Fibroblast of skin of left quadriceps (primary cell): ENCODE measurements at regions not wholly inside any gene's neighbourhood (a gene's known extent, or its start where the extent isn't known, plus 50 kb on each side); places are given as distances from the start of the nearest gene placed in this dataset.
"Not testable (repeated sequence)": the region's sequence is repeated elsewhere in the genome, so short reads cannot be mapped to it uniquely, and the experiment has no call there.

Source experiments
- DNase-seq, 2 experiments: peaks; one replicate each; pipeline ENCODE4 v3.0.0-alpha.2; 2013; ENCODE audit warnings: low read depth in 2 of 2

DNA sequence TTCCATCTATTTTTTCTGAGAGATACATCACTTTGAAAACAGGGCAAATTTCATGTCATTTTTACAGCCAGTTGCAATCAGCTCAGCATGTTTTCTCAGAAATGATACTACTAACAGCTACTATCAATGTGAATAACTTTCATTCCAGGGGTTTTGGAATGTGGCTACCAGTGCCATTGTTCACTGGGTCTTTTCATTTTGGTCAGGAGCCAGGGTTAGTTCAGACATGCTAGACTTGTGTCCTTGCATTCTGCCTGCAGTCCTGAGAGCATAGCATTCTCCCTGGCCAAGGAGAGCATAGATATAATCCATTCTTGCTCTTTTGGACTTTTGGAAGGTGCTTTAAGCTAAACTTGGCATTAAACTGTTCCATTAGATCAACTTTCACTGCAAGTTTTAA lies 160.9 kb upstream of the NEBL start:
- no peak for DNase-seq

DNA sequence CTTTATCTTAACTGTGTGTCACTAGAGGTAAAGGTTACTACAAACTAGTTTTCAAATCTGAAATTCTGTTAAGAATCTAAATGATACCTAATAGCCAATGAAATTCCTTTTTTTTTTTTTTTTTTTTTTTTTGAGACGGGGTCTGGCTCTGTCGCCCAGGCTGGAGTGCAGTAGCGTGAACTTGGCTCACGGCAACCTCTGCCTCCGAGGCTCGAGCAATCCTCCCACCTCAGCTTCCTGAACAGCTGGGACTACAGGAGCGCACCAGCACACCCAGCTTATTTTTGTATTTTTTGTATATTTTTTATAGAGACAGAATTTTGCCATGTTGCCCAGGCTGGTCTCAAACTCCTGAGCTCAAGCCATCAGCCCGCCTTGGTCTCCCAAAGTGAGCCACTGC lies 160.3 kb upstream of the NEBL start:
- DNase-seq = no peak

GRCh38 chr10:21056461-21056860 lies 159.3 kb upstream of the NEBL start:
- DNase-seq = no peak

- no peak for DNase-seq
Measured at GRCh38 chr10:21055339-21056135, 158.4 kb upstream of the NEBL start.

GRCh38 chr10:21053953-21054690 lies 157.0 kb upstream of the NEBL start:
- no peak for DNase-seq

DNA sequence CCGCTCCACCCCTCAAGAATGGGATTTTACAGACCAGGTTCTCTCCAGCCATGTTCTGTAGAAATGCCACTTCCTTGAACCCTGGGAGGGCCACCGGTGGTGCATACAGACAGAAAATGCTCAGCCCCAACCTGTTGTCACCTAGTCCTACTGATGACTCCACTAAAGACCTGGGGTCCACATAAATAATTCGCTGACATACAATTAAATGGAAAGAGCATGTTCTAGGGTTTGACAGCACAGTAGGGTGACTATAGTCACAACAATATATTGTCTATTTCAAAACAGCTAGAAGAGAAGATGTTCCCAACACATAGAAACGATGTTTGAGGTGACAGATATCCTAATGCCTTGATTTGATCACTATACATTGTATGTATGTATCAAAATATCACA lies 155.6 kb upstream of the NEBL start:
- no peak for DNase-seq

DNA sequence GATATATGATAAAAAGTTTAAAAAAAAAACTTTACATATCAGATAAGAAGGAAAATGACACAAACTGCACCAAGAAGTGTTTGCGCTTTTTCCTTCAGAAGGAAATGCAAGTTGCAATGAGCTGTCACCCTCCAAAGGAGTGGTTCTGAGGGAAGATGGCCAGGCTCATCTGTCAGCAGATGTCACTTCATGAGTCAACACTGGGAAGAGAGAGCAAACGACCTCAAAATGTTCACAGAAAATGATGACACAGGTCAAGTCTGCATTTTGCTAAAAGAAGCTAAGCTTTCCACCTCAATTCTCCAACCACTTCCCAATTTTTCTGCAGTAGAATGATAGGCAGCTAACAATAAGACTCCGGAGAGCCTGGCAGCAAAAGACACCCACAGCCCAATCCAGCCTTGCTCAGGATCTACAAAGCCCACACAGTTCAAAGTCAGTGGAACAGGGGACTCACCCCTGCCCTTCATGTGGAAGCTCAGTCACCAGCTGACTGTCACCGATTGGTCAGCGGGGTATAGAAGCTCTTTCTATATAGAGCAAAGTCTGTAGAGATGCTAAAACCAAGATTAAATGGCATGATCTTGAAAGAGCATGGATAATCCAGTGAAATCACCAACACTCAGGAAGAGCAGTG lies 155.1 kb upstream of the NEBL start:
- DNase-seq = no peak

DNA sequence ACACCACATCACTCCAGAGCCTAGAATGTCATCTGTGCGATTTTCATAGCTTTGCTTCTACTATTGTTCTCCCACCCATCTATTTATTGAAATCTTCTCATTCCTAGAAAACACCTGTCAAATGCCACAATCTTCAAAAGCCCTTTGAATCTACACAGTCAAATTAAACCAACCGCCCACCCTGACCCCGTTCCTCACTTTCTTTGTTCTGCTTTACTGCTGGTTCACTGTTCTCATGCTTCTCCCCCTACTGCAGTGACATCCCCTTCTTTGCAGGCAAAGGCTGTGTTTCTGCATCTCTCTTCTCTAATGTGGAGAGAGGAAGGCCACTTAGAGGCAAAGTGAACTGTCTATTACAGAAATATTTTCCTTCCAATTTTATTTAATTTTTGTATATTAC lies 152.4 kb upstream of the NEBL start:
- DNase-seq = no peak

DNA sequence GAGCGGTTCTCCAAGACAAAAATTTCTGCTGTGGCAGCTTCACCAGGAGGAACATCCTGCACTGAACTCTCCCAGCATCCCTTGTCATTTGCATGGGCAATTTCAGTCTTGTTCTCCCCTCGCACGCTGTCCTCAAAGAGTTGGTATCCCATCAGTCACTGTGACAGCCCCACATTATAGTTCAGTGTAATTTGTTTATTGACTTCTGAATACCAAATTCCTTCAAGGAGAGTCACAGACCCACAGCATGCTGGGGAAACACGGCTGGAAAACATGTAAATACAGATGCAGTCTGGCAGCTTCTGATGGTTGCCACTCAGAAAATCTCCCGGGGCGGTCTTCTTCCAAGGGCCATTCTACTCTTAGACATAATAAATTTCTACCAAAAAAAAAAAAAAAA lies 151.0 kb upstream of the NEBL start:
- DNase-seq = no peak

DNA sequence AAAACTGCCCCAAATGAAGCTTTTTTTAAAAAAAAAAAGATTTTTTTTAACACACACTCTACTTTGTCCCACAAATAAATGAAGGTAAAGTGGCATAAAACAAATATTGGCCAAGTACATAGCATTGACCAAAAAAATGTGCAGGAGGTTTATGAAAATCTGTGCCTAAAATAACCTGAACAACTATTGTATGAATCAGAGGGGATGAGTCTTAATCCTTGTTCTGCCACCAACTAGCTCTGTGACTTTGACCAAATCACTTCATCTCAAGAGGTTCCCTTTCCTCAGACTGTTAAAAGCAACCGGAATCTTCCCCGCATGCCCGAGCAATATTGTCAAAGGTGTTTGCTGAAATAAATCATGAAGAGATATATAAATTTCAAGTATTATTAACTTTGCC lies 150.4 kb upstream of the NEBL start:
- no peak for DNase-seq

- no peak for DNase-seq
Measured at GRCh38 chr10:21047096-21047495, 150.0 kb upstream of the NEBL start.

GRCh38 chr10:21043044-21043443 lies 145.9 kb upstream of the NEBL start:
- DNase-seq = no peak

DNA sequence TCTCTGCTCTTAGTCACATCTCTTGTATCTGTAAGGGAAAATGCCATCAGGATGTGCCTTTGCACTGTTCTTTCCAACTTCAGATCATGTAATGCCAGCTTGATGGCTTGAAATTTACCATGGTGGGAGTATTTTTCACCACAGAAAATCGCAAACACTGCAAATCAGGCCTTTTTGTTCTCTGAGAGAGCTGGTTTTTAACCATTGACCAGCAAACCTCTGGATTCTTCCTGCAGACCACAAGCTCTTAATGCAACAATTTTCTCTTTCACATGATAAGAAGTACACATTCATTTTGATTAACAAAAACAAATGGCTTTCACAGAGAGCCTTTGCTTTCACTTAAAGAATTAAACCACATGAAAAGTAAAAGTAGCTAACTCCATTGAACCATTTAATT lies 145.4 kb upstream of the NEBL start:
- DNase-seq = no peak

DNA sequence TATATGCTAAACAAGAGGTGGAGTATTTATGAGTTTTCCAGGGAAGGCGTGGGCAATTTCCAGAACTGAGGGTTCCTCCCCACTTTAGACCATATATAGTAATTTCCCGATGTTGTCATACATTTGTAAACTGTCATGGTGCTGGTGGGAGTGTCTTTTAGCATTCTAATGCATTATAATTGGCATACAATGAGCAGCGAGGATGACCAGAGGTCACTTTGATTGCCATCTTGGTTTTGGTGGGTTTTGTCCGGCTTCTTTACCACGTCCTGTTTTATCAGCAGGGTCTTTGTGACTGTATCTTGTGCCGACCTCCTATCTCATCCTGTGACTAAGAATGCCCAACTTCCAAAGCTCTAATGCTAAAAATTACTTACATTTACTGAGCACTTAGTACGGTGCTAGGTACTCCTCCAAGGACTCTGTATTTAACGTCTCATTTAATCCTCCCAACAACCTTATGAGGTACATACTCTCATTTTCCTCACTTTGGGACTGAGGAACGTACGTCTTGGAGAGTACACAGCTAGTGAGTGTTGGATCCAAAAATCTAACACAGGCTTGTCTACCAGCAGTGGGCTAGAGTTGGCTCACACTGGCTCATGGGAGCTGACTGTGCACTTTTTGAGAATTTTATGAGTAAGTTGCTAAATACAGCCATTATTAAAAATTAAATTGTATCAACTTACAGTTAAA lies 144.8 kb upstream of the NEBL start:
- DNase-seq = no peak

- DNase-seq = no peak
Measured at GRCh38 chr10:21039721-21040120, 142.6 kb upstream of the NEBL start.

DNA sequence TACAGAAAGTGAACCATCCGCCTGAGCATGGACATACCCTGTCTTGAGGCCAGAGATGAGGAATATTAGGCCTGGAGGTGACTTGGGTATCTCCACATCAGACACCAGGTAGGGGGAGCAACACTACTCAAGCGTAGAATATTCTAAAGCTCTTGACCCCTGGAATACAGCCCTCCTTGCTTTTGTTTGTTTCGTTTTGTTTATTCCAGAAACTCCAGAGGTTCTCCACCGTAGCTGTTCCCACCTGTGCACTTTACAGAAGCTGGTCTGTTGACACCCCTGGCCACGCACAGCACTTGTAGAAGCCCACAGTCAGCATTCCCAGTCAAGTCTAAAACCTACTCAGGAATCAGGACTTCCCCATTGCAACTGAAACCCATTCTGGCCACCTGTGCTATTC lies 139.6 kb upstream of the NEBL start:
- no peak for DNase-seq

- not testable (repeated sequence) for DNase-seq
Measured at GRCh38 chr10:21034770-21035169, 137.7 kb upstream of the NEBL start.

GRCh38 chr10:21034241-21034640 lies 137.1 kb upstream of the NEBL start:
- DNase-seq = no peak

DNA sequence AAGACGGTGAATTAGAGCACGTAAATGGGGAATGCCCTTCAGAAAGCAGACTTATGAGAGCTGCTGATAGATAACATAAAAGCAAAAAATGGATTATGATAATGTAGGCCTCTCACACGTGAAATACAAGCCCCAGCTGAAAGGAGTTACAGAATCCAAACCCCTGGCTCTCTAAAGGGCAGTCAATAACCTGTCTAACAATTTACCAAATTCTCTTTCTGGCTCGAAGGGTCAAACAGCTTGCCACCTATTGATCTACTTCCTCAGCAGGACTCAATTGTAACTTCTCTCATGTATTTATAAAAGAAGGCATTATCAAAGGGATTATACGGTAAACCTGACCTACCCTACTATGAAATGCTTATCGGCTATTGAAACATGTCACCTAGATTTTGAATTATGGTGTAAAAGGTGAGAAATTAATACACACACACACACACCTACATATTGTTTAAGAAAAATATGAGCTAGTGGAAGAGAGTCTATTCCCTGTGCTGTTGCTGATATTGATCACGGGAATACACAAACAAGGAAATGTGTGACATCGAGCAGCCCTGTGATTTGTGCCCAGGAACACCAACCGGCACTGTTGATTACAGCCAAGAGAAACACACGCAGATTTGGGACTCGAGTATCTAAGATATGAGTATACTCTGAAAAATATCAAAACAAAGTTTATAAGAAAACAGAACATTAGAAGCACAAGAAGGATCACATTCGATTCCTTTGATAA lies 135.6 kb upstream of the NEBL start:
- DNase-seq = no peak

- DNase-seq = no peak
Measured at GRCh38 chr10:21031232-21031795, 134.2 kb upstream of the NEBL start.

DNA sequence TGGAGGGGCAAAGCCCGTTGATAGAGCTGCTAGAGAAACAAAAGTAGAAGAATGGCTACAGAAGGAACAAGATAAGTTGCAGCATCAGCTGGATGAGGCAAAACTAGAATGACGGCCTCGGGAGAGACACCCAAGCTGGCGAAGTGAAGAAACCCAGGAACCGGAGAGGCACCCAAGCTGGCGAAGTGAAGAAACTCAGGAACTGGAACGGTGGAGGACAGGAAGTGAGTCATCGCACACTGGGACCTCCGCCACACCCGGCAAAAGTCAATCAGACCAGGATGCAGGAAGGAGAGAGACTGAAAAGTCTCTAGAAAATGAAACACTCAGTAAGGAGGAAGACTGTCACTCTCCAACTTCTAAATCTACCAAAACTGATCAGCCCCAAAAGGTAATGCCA lies 133.0 kb upstream of the NEBL start:
- DNase-seq = no peak
